Vagina (tissue), 2 donors: ENCODE measurements at regions not wholly inside any gene's neighbourhood (a gene's known extent, or its start where the extent isn't known, plus 50 kb on each side); places are given as distances from the start of the nearest gene placed in this dataset.
"Not testable (repeated sequence)": the region's sequence is repeated elsewhere in the genome, so short reads cannot be mapped to it uniquely, and the experiment has no call there.

ENCODE experiments used
- DNase-seq, 2 donors: peaks; one replicate each; pipeline ENCODE4 v3.0.0-alpha.2; 2017; ENCODE audit errors: extremely low spot score in 2 of 2
- H3K27ac ChIP-seq: fragments of 200-600 bp; sonication (generic); one replicate; pipeline ENCODE4 v1.5.1; 2019
- H3K27me3 ChIP-seq: fragments of 200-600 bp; sonication (generic); one replicate; pipeline ENCODE4 v1.5.1; 2019
- H3K36me3 ChIP-seq, 2 donors: fragments of 200-600 bp; sonication (generic); one replicate each; pipeline ENCODE4 v1.5.1; 2017 to 2019
- H3K4me1 ChIP-seq: fragments of 200-600 bp; sonication (generic); one replicate; pipeline ENCODE4 v1.5.1; 2019
- H3K4me3 ChIP-seq, 2 donors: fragments of 200-600 bp; sonication (generic); 1 replicate in 1 of 2; 2 replicates in 1 of 2; pipeline ENCODE4 v1.5.1; 2016 to 2019
- H3K9me3 ChIP-seq: fragments of 200-600 bp; sonication (generic); one replicate; pipeline ENCODE4 v1.5.1; 2019
- POLR2A ChIP-seq, 2 donors: fragments of 450-650 bp; IDR thresholded peaks; one replicate each; pipeline ENCODE4 v1.6.1; 2017; ENCODE audit warnings: antibody characterized with exemption in 2 of 2, mild to moderate bottlenecking in 2 of 2, moderate library complexity in 2 of 2
- POLR2AphosphoS5 ChIP-seq, 2 donors: sonication (generic); formaldehyde crosslinking; IDR thresholded peaks; one replicate each; pipeline ENCODE4 v1.9.0; 2017; ENCODE audit warnings: antibody characterized with exemption in 2 of 2, mild to moderate bottlenecking in 2 of 2, low read depth in 1 of 2; ENCODE audit not compliant: insufficient read depth in 1 of 2
- intact Hi-C: fragments of 100-400 bp; cut with DNase I; formaldehyde crosslinking; loops from one replicate; pipeline ENCODE4 v1.15.1; 2023
- TF ChIP-seq, protein P1 (sequence below), 3 experiments: fragments of 450-650 bp in 2 of 3; fragments of 200-600 bp in 1 of 3; sonication (generic) in 1 of 3; IDR thresholded peaks; one replicate each; pipeline ENCODE4 v1.5.1; 2017 to 2019; ENCODE audit warnings: antibody characterized with exemption in 3 of 3, mild to moderate bottlenecking in 2 of 3, moderate library complexity in 2 of 3

DNA sequence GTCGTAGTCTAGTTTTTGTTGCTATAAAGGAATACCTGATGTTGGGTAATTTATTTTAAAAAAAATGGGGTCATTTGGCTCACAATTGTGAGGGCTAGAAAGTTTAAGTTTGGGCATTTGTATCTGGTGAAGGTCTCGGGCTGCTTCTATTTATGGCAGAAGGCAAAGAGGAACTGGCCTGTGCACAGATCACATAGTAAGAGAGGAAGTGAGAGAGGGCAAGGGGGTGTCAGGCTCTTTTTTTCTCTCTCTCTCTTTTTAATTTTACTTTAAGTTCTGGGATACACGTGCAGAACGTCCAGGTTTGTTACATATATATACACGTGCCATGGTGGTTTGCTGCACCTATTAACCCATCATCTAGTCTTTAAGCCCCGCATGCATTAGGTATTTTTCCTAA, 453.3 kb downstream of the DIRAS2 start:
- intact Hi-C loops: no loop called here
- DNase-seq: no peak
- TF ChIP-seq POLR2A (IDR thresholded peaks at IDR 0.05) (no peak), POLR2AphosphoS5 (IDR thresholded peaks at IDR 0.05; ENCODE audit: insufficient read depth in 1 of 2, low read depth in 1 of 2) (no peak)
- TF ChIP-seq, protein P1, sequence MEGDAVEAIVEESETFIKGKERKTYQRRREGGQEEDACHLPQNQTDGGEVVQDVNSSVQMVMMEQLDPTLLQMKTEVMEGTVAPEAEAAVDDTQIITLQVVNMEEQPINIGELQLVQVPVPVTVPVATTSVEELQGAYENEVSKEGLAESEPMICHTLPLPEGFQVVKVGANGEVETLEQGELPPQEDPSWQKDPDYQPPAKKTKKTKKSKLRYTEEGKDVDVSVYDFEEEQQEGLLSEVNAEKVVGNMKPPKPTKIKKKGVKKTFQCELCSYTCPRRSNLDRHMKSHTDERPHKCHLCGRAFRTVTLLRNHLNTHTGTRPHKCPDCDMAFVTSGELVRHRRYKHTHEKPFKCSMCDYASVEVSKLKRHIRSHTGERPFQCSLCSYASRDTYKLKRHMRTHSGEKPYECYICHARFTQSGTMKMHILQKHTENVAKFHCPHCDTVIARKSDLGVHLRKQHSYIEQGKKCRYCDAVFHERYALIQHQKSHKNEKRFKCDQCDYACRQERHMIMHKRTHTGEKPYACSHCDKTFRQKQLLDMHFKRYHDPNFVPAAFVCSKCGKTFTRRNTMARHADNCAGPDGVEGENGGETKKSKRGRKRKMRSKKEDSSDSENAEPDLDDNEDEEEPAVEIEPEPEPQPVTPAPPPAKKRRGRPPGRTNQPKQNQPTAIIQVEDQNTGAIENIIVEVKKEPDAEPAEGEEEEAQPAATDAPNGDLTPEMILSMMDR (IDR thresholded peaks at IDR 0.05): no peak
- Histone ChIP-seq H3K4me3 (no peak overlapping the region), H3K36me3 (no peaks in the 10 kb centered on the region), H3K27me3 (no peaks in the 10 kb centered on the region), H3K27ac (no peak overlapping the region), H3K4me1 (no peaks in the 10 kb centered on the region), H3K9me3 (no peaks in the 10 kb centered on the region)

DNA sequence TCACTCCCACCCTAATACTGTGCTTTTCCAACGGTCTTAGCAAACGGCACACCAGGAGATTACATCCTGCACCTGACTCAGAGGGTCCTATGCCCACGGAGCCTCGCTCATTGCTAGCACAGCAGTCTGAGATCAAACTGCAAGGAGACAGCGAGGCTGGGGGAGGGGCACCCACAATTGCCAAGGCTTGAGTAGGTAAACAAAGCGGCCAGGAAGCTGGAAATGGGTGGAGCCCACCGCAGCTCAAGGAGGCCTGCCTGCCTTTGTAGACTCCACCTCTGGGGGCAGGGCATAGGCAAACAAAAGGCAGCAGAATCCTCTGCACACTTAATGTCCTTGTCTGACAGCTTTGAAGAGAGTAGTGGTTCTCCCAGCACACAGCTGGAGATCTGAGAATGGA, 450.2 kb downstream of the DIRAS2 start:
- H3K27ac ChIP-seq, H3K27me3 ChIP-seq, H3K4me3 ChIP-seq, H3K36me3 ChIP-seq, H3K9me3 ChIP-seq, intact Hi-C loops, DNase-seq, H3K4me1 ChIP-seq: not testable (repeated sequence)

DNA sequence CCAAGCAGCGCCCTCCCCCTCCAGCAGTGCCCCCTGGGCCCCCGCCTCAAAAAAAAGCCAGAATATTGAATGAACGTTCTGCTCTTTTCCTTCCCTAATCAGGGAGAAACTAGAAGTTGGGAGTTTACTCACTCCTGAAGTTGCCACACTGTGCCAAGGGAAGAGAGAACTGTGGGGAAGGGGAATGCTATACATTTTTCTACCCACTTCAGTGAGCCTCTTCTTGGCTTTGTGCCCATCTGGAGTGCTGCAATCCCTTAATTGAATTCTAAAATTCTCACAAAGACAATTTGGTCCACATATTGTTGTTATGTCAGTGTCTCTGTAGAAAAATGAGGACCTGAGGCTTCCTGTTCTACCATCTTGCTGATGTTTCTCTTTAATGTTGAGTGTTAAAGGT, 443.7 kb downstream of the DIRAS2 start:
- no peak for TF ChIP-seq POLR2A (IDR thresholded peaks at IDR 0.05)
- TF ChIP-seq POLR2AphosphoS5 (IDR thresholded peaks at IDR 0.05; ENCODE audit: insufficient read depth in 1 of 2, low read depth in 1 of 2): no peak
- TF ChIP-seq, protein P1 (IDR thresholded peaks at IDR 0.05): no peak
- Histone ChIP-seq H3K36me3 (no peaks in the 10 kb centered on the region), H3K9me3 (no peaks in the 10 kb centered on the region), H3K27me3 (no peaks in the 10 kb centered on the region), H3K4me3 (no peak overlapping the region), H3K4me1 (no peaks in the 10 kb centered on the region), H3K27ac (no peak overlapping the region)
- no peak for DNase-seq
- intact Hi-C loops: no loop called here

DNA sequence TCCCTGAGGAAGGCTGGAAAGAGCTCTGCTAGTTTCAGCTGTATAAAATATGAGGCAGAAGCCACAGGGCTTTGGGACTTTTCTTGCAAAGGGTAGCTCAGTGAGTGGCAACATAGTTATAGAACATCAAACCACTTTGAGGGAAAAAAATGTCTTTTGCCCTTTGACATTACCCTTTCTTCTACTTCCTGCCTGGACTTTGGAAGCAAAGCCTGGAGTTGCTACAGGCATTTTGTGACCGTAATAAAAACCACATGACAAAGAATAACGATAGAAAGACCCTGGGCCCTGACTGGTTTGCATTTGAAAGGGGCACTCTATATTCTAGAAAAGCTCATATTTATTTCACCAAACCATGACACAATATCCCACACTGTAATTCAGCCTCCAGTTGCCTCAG, 440.9 kb downstream of the DIRAS2 start:
- Histone ChIP-seq H3K36me3 (no peaks in the 10 kb centered on the region), H3K4me1 (no peaks in the 10 kb centered on the region), H3K27me3 (no peaks in the 10 kb centered on the region), H3K27ac (no peak overlapping the region), H3K9me3 (no peaks in the 10 kb centered on the region), H3K4me3 (no peak overlapping the region)
- intact Hi-C loops: no loop called here
- DNase-seq: no peak
- TF ChIP-seq POLR2AphosphoS5 (IDR thresholded peaks at IDR 0.05; ENCODE audit: insufficient read depth in 1 of 2, low read depth in 1 of 2) (no peak), POLR2A (IDR thresholded peaks at IDR 0.05) (no peak)
- TF ChIP-seq, protein P1 (IDR thresholded peaks at IDR 0.05): no peak

- intact Hi-C loops: no loop called here
- H3K9me3 ChIP-seq: no peaks in the 10 kb centered on the region
- H3K27ac ChIP-seq: no peak overlapping the region
- no peak overlapping the region for H3K4me3 ChIP-seq
- no peak for TF ChIP-seq POLR2A (IDR thresholded peaks at IDR 0.05)
- H3K27me3 ChIP-seq: no peaks in the 10 kb centered on the region
- H3K36me3 ChIP-seq: no peaks in the 10 kb centered on the region
- DNase-seq: no peak
- H3K4me1 ChIP-seq: no peaks in the 10 kb centered on the region
Observed at GRCh38 chr9:90204128-90204831, 438.3 kb downstream of the DIRAS2 start.

GRCh38 chr9:90213045-90213444, 429.6 kb downstream of the DIRAS2 start:
- H3K4me3 ChIP-seq, DNase-seq, H3K36me3 ChIP-seq, H3K4me1 ChIP-seq, intact Hi-C loops, H3K9me3 ChIP-seq, H3K27me3 ChIP-seq, H3K27ac ChIP-seq: not testable (repeated sequence)
